PFSK-1 (cell line): ENCODE measurements at regions not wholly inside any gene's neighbourhood (a gene's known extent, or its start where the extent isn't known, plus 50 kb on each side); places are given as distances from the start of the nearest gene placed in this dataset.

Experiments
- FOXP2 ChIP-seq: optimal IDR thresholded peaks from 2 replicates; pipeline ENCODE3; 2011; ENCODE audit warnings: borderline replicate concordance, control low read depth, inconsistent platforms; ENCODE audit not compliant: insufficient read depth; ENCODE audit errors: extremely low read length, extremely low read depth
- POLR2AphosphoS5 ChIP-seq: IDR thresholded peaks from 2 replicates; pipeline ENCODE4 v1.6.1; 2012; ENCODE audit warnings: low read depth, mild to moderate bottlenecking, control low read depth, low read length, moderate library complexity
- REST ChIP-seq, 2 experiments: IDR thresholded peaks; 2 replicates each; pipeline versions ENCODE4 v1.6.1 to v1.8.0; 2011 to 2012; ENCODE audit warnings: low read depth in 2 of 2, low read length in 2 of 2, control low read depth in 1 of 2, inconsistent platforms in 1 of 2, mild to moderate bottlenecking in 1 of 2, moderate library complexity in 1 of 2; ENCODE audit not compliant: insufficient read depth in 1 of 2
- SIN3A ChIP-seq: IDR thresholded peaks from 2 replicates; pipeline ENCODE4 v1.6.1; 2012; ENCODE audit warnings: mild to moderate bottlenecking, low read length, moderate library complexity, borderline replicate concordance; ENCODE audit not compliant: insufficient read depth
- TAF1 ChIP-seq: IDR thresholded peaks from 2 replicates; pipeline ENCODE4 v1.6.1; 2012; ENCODE audit warnings: low read length, control low read depth, borderline replicate concordance; ENCODE audit not compliant: insufficient read depth

GRCh38 chr3:135655328-135655727, 310.2 kb upstream of the PPP2R3A start:
- no peak for TF ChIP-seq POLR2AphosphoS5
- no peak for TF ChIP-seq REST (IDR thresholded peaks at IDR 0.05; ENCODE audit: insufficient read depth in 1 of 2, low read depth in 2 of 2, low read length in 2 of 2)
- TF ChIP-seq TAF1 = no peak
- TF ChIP-seq SIN3A = no peak
- no peak for TF ChIP-seq FOXP2
